Osteocyte (in vitro differentiated cells): ENCODE measurements at regions not wholly inside any gene's neighbourhood (a gene's known extent, or its start where the extent isn't known, plus 50 kb on each side); places are given as distances from the start of the nearest gene placed in this dataset.

ENCODE experiments used
- DNase-seq: peaks from one replicate; pipeline ENCODE4 v3.0.0; 2021; ENCODE audit warnings: mixed read lengths; ENCODE audit not compliant: unreplicated experiment; ENCODE audit errors: extremely low spot score
- H3K27ac Mint-ChIP-seq: one replicate; pipeline ENCODE4 v1.8.0; 2021; ENCODE audit warnings: mild to moderate bottlenecking, mixed read lengths; ENCODE audit not compliant: unreplicated experiment
- H3K27me3 Mint-ChIP-seq: one replicate; pipeline ENCODE4 v1.8.0; 2021; ENCODE audit warnings: mixed read lengths; ENCODE audit not compliant: unreplicated experiment
- H3K36me3 Mint-ChIP-seq: one replicate; pipeline ENCODE4 v1.8.0; 2021; ENCODE audit warnings: mixed read lengths; ENCODE audit not compliant: unreplicated experiment
- H3K4me1 Mint-ChIP-seq: one replicate; pipeline ENCODE4 v1.8.0; 2021; ENCODE audit warnings: mixed read lengths; ENCODE audit not compliant: unreplicated experiment
- H3K4me3 Mint-ChIP-seq: one replicate; pipeline ENCODE4 v1.8.0; 2021; ENCODE audit warnings: mild to moderate bottlenecking, moderate library complexity, mixed read lengths; ENCODE audit not compliant: unreplicated experiment
- H3K9me3 Mint-ChIP-seq: one replicate; pipeline ENCODE4 v1.8.0; 2021; ENCODE audit warnings: mixed read lengths; ENCODE audit not compliant: unreplicated experiment
- TF ChIP-seq, protein P1 (sequence below): fragments of 200-600 bp; sonication (generic); IDR thresholded peaks from 2 replicates; pipeline ENCODE4 v1.5.0; 2021; ENCODE audit warnings: antibody characterized with exemption, mild to moderate bottlenecking, moderate library complexity

DNA sequence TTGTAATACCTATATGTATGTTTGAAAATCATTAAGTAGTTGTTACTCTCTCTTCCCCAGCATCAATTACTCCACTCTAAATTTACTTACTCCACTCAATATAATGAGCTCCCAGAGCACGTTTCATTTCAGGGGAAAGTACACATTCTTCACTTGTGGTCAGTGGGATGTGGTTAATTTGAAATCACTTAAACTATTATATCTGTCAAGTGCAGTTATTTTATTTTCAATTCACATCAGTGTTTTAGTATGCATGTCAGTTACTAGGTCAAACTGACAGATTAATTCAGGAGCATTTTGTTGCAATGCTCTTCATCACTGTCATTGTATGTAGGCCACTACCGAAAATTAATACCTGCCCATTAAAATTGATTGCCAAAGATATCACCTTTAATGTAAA lies 376.1 kb downstream of the ZIC4 start:
- Mint-ChIP-seq H3K27me3 (no peaks in the 10 kb centered on the region), H3K9me3 (peaks cover 10% of the 10 kb centered on the region), H3K36me3 (peaks cover 8% of the 10 kb centered on the region), H3K4me1 (peaks cover 9% of the 10 kb centered on the region), H3K4me3 (no peak overlapping the region), H3K27ac (peak overlapping the region; percentile 7)
- TF ChIP-seq, protein P1, sequence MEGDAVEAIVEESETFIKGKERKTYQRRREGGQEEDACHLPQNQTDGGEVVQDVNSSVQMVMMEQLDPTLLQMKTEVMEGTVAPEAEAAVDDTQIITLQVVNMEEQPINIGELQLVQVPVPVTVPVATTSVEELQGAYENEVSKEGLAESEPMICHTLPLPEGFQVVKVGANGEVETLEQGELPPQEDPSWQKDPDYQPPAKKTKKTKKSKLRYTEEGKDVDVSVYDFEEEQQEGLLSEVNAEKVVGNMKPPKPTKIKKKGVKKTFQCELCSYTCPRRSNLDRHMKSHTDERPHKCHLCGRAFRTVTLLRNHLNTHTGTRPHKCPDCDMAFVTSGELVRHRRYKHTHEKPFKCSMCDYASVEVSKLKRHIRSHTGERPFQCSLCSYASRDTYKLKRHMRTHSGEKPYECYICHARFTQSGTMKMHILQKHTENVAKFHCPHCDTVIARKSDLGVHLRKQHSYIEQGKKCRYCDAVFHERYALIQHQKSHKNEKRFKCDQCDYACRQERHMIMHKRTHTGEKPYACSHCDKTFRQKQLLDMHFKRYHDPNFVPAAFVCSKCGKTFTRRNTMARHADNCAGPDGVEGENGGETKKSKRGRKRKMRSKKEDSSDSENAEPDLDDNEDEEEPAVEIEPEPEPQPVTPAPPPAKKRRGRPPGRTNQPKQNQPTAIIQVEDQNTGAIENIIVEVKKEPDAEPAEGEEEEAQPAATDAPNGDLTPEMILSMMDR, result no peak
- DNase-seq, result no peak

DNA sequence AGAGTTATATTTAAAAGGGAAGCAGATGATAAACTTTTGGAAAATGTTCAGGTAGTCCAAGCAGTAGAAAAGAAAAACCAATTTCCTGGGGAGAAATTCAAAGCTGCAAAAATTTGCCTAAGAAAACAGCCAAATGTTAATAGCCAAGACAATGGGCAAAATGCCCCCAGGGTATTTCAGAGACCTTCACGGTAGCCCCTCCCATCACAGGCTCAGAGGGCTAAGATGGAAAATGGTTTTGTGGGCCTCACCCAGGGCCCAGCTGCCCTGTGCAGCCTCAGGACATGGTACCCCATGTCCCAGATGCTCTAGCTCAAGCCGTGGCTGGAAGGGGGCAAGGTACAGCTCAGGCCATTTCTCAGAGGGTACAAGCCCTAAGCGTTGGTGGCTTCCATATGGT lies 391.0 kb downstream of the ZIC4 start:
- Mint-ChIP-seq H3K36me3 (no peaks in the 10 kb centered on the region), H3K4me1 (no peaks in the 10 kb centered on the region), H3K27ac (no peak overlapping the region), H3K9me3 (no peaks in the 10 kb centered on the region), H3K4me3 (no peak overlapping the region), H3K27me3 (no peaks in the 10 kb centered on the region)
- TF ChIP-seq, protein P1, result no peak
- no peak for DNase-seq

DNA sequence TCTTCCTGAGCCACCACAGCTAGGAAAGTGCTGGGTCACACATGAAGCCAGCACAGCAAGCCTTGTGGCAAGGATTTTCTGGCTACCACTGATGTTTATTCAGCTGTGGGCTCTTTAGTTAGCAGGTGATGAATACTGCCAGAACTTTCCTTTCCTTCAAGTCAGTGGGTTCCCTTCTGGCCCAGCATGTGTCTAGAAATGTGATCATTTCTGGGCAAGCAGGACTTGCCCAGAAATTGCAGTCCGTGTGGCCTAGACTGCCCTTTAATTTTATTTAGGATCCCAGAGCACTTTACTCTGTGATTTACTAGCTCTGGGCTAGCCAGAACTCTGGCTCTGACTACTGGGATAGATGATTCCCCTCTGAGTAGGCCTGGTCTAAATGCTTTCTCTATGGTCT lies 397.5 kb downstream of the ZIC4 start:
- Mint-ChIP-seq H3K4me3 (no peak overlapping the region), H3K27me3 (no peaks in the 10 kb centered on the region), H3K4me1 (peaks cover 18% of the 10 kb centered on the region), H3K36me3 (peaks cover 7% of the 10 kb centered on the region), H3K27ac (peak overlapping the region; percentile 47), H3K9me3 (peaks cover 8% of the 10 kb centered on the region)
- TF ChIP-seq, protein P1, result no peak
- DNase-seq, result no peak

DNA sequence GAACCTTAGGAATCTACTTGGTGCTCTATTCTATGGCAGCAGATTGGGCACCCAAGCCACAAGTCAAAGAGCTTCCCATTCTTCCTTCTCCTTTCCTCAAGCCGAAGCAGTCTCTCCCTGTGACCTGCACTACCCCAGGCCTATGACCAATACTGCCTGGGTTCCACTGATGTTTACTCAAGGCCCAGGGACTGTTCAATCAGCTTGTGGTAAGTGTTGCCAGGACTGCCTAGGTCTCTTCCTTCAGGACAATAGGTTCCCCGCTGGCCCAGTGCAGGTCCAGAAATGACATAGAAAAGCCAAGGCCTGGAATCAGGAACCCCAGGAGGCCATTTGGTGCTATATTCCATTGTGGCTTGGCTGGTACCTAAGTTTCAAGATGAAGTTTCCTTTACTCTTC lies 397.9 kb downstream of the ZIC4 start:
- H3K27ac Mint-ChIP-seq, result peak overlapping the region; percentile 47
- H3K9me3 Mint-ChIP-seq, result peaks cover 8% of the 10 kb centered on the region
- TF ChIP-seq, protein P1, result no peak
- H3K4me1 Mint-ChIP-seq, result peaks cover 18% of the 10 kb centered on the region
- H3K4me3 Mint-ChIP-seq, result no peak overlapping the region
- DNase-seq, result no peak
- no peaks in the 10 kb centered on the region for H3K27me3 Mint-ChIP-seq
- peaks cover 7% of the 10 kb centered on the region for H3K36me3 Mint-ChIP-seq

DNA sequence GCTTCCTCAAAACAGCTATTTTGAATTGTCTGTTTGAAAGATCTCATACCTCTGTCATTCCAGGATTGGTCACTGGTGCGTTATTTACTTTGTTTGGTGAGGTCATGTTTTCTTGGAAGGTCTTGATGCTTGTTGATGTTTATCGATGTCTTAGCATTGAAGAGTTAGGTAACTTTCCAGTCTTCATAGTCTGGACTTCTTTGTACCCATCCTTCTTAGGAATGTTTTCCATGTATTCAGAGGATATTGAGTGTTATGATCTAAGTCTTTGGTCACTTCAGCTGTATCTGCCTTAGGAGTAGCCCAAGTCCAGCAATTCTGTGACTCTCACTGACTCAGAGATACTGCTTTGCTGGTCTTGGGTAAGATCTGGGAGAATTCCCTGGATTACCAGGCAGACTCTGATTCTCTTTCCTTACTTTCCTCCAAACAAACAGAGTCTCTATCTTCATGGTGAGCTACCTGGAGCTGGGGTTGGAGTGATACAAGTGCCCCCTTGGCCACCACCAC lies 398.6 kb downstream of the ZIC4 start:
- Mint-ChIP-seq H3K27ac (no peak overlapping the region), H3K4me3 (no peak overlapping the region), H3K27me3 (no peaks in the 10 kb centered on the region), H3K9me3 (peaks cover 8% of the 10 kb centered on the region), H3K36me3 (peaks cover 7% of the 10 kb centered on the region), H3K4me1 (peaks cover 18% of the 10 kb centered on the region)
- DNase-seq, result no peak
- TF ChIP-seq, protein P1, result no peak
